SU-DHL-6 (cell line): ENCODE measurements at regions not wholly inside any gene's neighbourhood (a gene's known extent, or its start where the extent isn't known, plus 50 kb on each side); places are given as distances from the start of the nearest gene placed in this dataset.

Source experiments
- H2AFZ ChIP-seq: fragments of 200-600 bp; sonication (generic); 2 replicates; pipeline ENCODE4 v1.6.1; 2014; ENCODE audit warnings: low read depth, mild to moderate bottlenecking, moderate library complexity, mixed read lengths, antibody characterized with exemption, low read length; ENCODE audit not compliant: severe bottlenecking
- H3F3A ChIP-seq: fragments of 200-600 bp; shearing (Covaris generic); 2 replicates; pipeline ENCODE4 v1.6.0; 2016; ENCODE audit warnings: antibody characterized with exemption, mild to moderate bottlenecking; ENCODE audit not compliant: insufficient read depth
- H3K27ac ChIP-seq: fragments of 200-600 bp; sonication (generic); 2 replicates; pipeline ENCODE4 v1.5.1; 2016; ENCODE audit warnings: low read depth, mild to moderate bottlenecking, low read length, moderate library complexity, mixed read lengths
- H3K27me3 ChIP-seq: fragments of 200-600 bp; sonication (generic), shearing (Covaris generic); 2 replicates; pipeline ENCODE4 v1.6.0; 2014; ENCODE audit warnings: mild to moderate bottlenecking, low read length
- H3K36me3 ChIP-seq: fragments of 200-600 bp; sonication (generic); 2 replicates; pipeline ENCODE4 v1.6.1; 2014; ENCODE audit warnings: mild to moderate bottlenecking, low read length, mixed read lengths
- H3K4me2 ChIP-seq: fragments of 300-600, 200-600 bp; shearing (Covaris generic), sonication (generic); 2 replicates; pipeline ENCODE4 v1.6.0; 2014; ENCODE audit warnings: low read length, low read depth, mild to moderate bottlenecking; ENCODE audit not compliant: poor library complexity, severe bottlenecking
- H3K4me3 ChIP-seq: fragments of 200-600 bp; sonication (generic); 2 replicates; pipeline ENCODE4 v1.5.1; 2014; ENCODE audit warnings: antibody characterized with exemption, low read length, mild to moderate bottlenecking, mixed read lengths; ENCODE audit not compliant: insufficient read depth, poor library complexity, severe bottlenecking
- H3K79me2 ChIP-seq: fragments of 200-600 bp; sonication (generic); 2 replicates; pipeline ENCODE4 v1.6.1; 2014; ENCODE audit warnings: mild to moderate bottlenecking, low read length, moderate library complexity; ENCODE audit not compliant: insufficient read depth
- H3K9ac ChIP-seq: fragments of 200-600 bp; sonication (generic); 2 replicates; pipeline ENCODE4 v1.7.0; 2014; ENCODE audit warnings: mild to moderate bottlenecking, low read length
- H3K9me2 ChIP-seq: fragments of 200-600 bp; sonication (generic); replicated peaks from 2 replicates; pipeline ENCODE4 v1.6.1; 2014; ENCODE audit warnings: low read length; ENCODE audit not compliant: insufficient read depth
- H3K9me3 ChIP-seq: fragments of 200-600 bp; sonication (generic); 2 replicates; pipeline ENCODE4 v1.6.1; 2014; ENCODE audit warnings: low read length, mixed read lengths; ENCODE audit not compliant: insufficient read depth
- H4K20me1 ChIP-seq: fragments of 200-600 bp; sonication (generic); 2 replicates; pipeline ENCODE4 v1.6.1; 2014; ENCODE audit warnings: low read depth, mild to moderate bottlenecking, antibody characterized with exemption, low read length, moderate library complexity, mixed read lengths
- CTCF ChIP-seq: fragments of 200-600 bp; sonication (generic); IDR thresholded peaks from one replicate; pipeline ENCODE4 v1.5.1; 2017; ENCODE audit warnings: antibody characterized with exemption, mild to moderate bottlenecking, low read length, moderate library complexity; ENCODE audit not compliant: insufficient read depth, poor library complexity, severe bottlenecking
- EZH2phosphoT487 ChIP-seq: fragments of 200-600 bp; sonication (generic), shearing (Covaris generic); conservative IDR thresholded peaks from 2 replicates; pipeline ENCODE4 v1.6.1; 2018; ENCODE audit warnings: mild to moderate bottlenecking, antibody characterized with exemption, low read length, moderate library complexity, mixed read lengths

DNA sequence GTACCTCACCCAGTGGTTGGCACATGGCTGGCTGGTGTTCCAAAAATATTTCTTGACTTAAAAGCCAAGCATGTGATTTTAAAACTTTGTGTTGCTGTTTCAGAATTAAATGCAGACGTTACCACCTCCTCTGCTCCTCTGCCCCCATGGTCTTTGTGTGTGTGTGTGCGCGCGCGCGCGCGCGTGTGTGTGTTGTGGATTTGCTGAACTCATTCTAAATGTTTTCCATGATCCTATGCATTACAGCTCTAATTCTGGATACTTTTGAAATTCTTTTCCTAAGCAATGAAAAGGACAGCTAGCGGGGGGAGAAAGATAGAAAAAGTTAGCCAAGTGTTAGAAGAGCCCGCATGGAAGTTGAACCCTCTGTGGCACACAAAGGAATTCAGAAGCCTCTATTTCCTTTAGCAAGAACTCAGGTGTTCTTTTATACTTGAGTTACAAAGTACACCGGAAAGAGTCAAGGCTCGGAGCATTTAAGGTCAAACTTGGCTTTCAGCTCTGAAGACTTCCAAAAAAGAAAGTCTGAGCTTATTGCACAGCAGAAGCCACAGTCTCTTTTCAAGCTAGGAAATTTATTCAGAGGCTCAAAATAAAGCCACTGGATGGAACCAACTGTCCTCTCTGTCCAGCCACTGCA, 350.5 kb upstream of the TBL1XR1 start:
- Histone ChIP-seq H3K9me3 (no peaks in the 10 kb centered on the region), H2AFZ (no peak overlapping the region)

GRCh38 chr3:177550667-177551066, 353.4 kb upstream of the TBL1XR1 start:
- Histone ChIP-seq H3K9me2 (no peaks in the 10 kb centered on the region), H3K4me3 (no peak overlapping the region), H4K20me1 (no peaks in the 10 kb centered on the region), H3K36me3 (no peaks in the 10 kb centered on the region), H3K9ac (no peak overlapping the region), H3K79me2 (no peaks in the 10 kb centered on the region), H3K4me2 (no peak overlapping the region), H3K27ac (no peak overlapping the region), H3F3A (no peaks in the 10 kb centered on the region), H2AFZ (no peak overlapping the region), H3K9me3 (no peaks in the 10 kb centered on the region), H3K27me3 (no peaks in the 10 kb centered on the region)
- TF ChIP-seq CTCF, result no peak
- no peak for TF ChIP-seq EZH2phosphoT487

More for the DNA sequence above, 350.5 kb upstream of the TBL1XR1 start:
- Histone ChIP-seq H3K9me2 (no peaks in the 10 kb centered on the region), H3K79me2 (no peaks in the 10 kb centered on the region), H3K36me3 (no peaks in the 10 kb centered on the region), H3K27ac (no peak overlapping the region), H3K27me3 (no peaks in the 10 kb centered on the region), H3K4me3 (no peak overlapping the region), H3F3A (no peaks in the 10 kb centered on the region), H3K4me2 (no peak overlapping the region), H4K20me1 (no peaks in the 10 kb centered on the region), H3K9ac (no peak overlapping the region)
- no peak for TF ChIP-seq EZH2phosphoT487
- no peak for TF ChIP-seq CTCF

- no peak overlapping the region for H3K4me3 ChIP-seq
- H3K27ac ChIP-seq, result no peak overlapping the region
- H3K36me3 ChIP-seq, result no peaks in the 10 kb centered on the region
- no peaks in the 10 kb centered on the region for H3K79me2 ChIP-seq
- H3K9me2 ChIP-seq, result no peaks in the 10 kb centered on the region
- no peaks in the 10 kb centered on the region for H3K27me3 ChIP-seq
- H4K20me1 ChIP-seq, result no peaks in the 10 kb centered on the region
- TF ChIP-seq EZH2phosphoT487, result no peak
- TF ChIP-seq CTCF, result no peak
- H2AFZ ChIP-seq, result no peak overlapping the region
- no peaks in the 10 kb centered on the region for H3F3A ChIP-seq
- H3K9me3 ChIP-seq, result no peaks in the 10 kb centered on the region
- no peak overlapping the region for H3K4me2 ChIP-seq
- no peak overlapping the region for H3K9ac ChIP-seq
Measured at GRCh38 chr3:177551431-177551836, 354.2 kb upstream of the TBL1XR1 start.
